ENCODE measurements at regions not wholly inside any gene's neighbourhood (a gene's known extent, or its start where the extent isn't known, plus 50 kb on each side); places are given as distances from the start of the nearest gene placed in this dataset.
A peak's percentile ranks its signal among the peaks of the same experiment; 100 is the strongest.

- no CpG with 5 or more reads among the region's 2 CpGs for WGBS, 2 donors (ENCODE audit: extremely low coverage in 2 of 2, insufficient read length in 2 of 2, insufficient replicate concordance in 1 of 2)
- no peak overlapping the region for H3K14ac ChIP-seq (ENCODE audit: low read length)
- H3K4me1 ChIP-seq (ENCODE audit: control insufficient read depth in 2 of 2, insufficient read depth in 1 of 2, low read depth in 1 of 2, low read length in 2 of 2): no peaks in the 10 kb centered on the region
- H4K8ac ChIP-seq (ENCODE audit: low read depth, low read length): no peak overlapping the region
- no peak overlapping the region for H3K9ac ChIP-seq (ENCODE audit: low read depth, low read length, poor library complexity)
- H2BK12ac ChIP-seq (ENCODE audit: low read length): no peak overlapping the region
- DNase-seq (ENCODE audit: low spot score): no peak
- H3K79me1 ChIP-seq (ENCODE audit: low read depth, low read length): no peaks in the 10 kb centered on the region
- no peak overlapping the region for H2BK120ac ChIP-seq (ENCODE audit: low read depth, low read length)
- no peak overlapping the region for H3K4ac ChIP-seq (ENCODE audit: low read length)
- H3K9me3 ChIP-seq (replicated peaks in 1 of 2; ENCODE audit: control insufficient read depth in 2 of 2, insufficient read depth in 1 of 2, low read depth in 1 of 2, low read length in 2 of 2): peaks cover 0 to 2% of the 10 kb centered on the region in 2 donors
- no peaks in the 10 kb centered on the region for H3K36me3 ChIP-seq (replicated peaks in 1 of 2; ENCODE audit: control insufficient read depth in 2 of 2, insufficient read depth in 2 of 2, low read length in 2 of 2)
- H3K23ac ChIP-seq (ENCODE audit: low read depth, low read length, poor library complexity): no peak overlapping the region
- H2BK15ac ChIP-seq (ENCODE audit: low read length): no peak overlapping the region
- no peak overlapping the region for H3K18ac ChIP-seq (ENCODE audit: low read length)
- no peak overlapping the region for H2AK5ac ChIP-seq (ENCODE audit: low read depth, low read length)
- no peaks in the 10 kb centered on the region for H3K27me3 ChIP-seq (ENCODE audit: control insufficient read depth in 3 of 3, insufficient read depth in 3 of 3, low read depth in 1 of 3, low read length in 3 of 3)
- H2AFZ ChIP-seq (ENCODE audit: low read length): no peak overlapping the region
- H3K4me2 ChIP-seq (ENCODE audit: insufficient read depth, low read length, poor library complexity, severe bottlenecking): no peak overlapping the region
- H3K4me3 ChIP-seq (ENCODE audit: low read length in 2 of 2): no peak overlapping the region
- no peak overlapping the region for H2BK5ac ChIP-seq (ENCODE audit: low read length)
- no peak overlapping the region for H4K91ac ChIP-seq (ENCODE audit: low read depth, low read length, poor library complexity)
- no peak overlapping the region for H3K27ac ChIP-seq (replicated peaks; ENCODE audit: low read length)
Observed at GRCh38 chr1:55751776-55752175, 536.6 kb upstream of the USP24 start.

GRCh38 chr1:55750628-55750995 is 535.4 kb upstream of the USP24 start:
- Histone ChIP-seq H3K36me3 (replicated peaks in 1 of 2; ENCODE audit: control insufficient read depth in 2 of 2, insufficient read depth in 2 of 2, low read length in 2 of 2) (no peaks in the 10 kb centered on the region), H3K4me1 (ENCODE audit: control insufficient read depth in 2 of 2, insufficient read depth in 1 of 2, low read depth in 1 of 2, low read length in 2 of 2) (no peaks in the 10 kb centered on the region), H4K8ac (ENCODE audit: low read depth, low read length) (no peak overlapping the region), H3K9me3 (replicated peaks in 1 of 2; ENCODE audit: control insufficient read depth in 2 of 2, insufficient read depth in 1 of 2, low read depth in 1 of 2, low read length in 2 of 2) (no peaks in the 10 kb centered on the region), H3K79me1 (ENCODE audit: low read depth, low read length) (no peaks in the 10 kb centered on the region), H3K4me3 (ENCODE audit: low read length in 2 of 2) (no peak overlapping the region), H2AFZ (ENCODE audit: low read length) (no peak overlapping the region), H2BK12ac (ENCODE audit: low read length) (no peak overlapping the region), H2AK5ac (ENCODE audit: low read depth, low read length) (no peak overlapping the region), H2BK15ac (ENCODE audit: low read length) (no peak overlapping the region), H3K27ac (replicated peaks; ENCODE audit: low read length) (no peak overlapping the region), H3K9ac (ENCODE audit: low read depth, low read length, poor library complexity) (no peak overlapping the region), H2BK120ac (ENCODE audit: low read depth, low read length) (no peak overlapping the region), H3K27me3 (ENCODE audit: control insufficient read depth in 3 of 3, insufficient read depth in 3 of 3, low read depth in 1 of 3, low read length in 3 of 3) (no peaks in the 10 kb centered on the region), H3K4ac (ENCODE audit: low read length) (no peak overlapping the region), H3K18ac (ENCODE audit: low read length) (no peak overlapping the region), H3K14ac (ENCODE audit: low read length) (no peak overlapping the region), H4K91ac (ENCODE audit: low read depth, low read length, poor library complexity) (no peak overlapping the region), H2BK5ac (ENCODE audit: low read length) (no peak overlapping the region), H3K4me2 (ENCODE audit: insufficient read depth, low read length, poor library complexity, severe bottlenecking) (no peak overlapping the region), H3K23ac (ENCODE audit: low read depth, low read length, poor library complexity) (no peak overlapping the region)
- no CpG with 5 or more reads among the region's 1 CpG for WGBS, 2 donors (ENCODE audit: extremely low coverage in 2 of 2, insufficient read length in 2 of 2, insufficient replicate concordance in 1 of 2)
- DNase-seq (ENCODE audit: low spot score): no peak

- no peak overlapping the region for H3K14ac ChIP-seq (ENCODE audit: low read length)
- H2AFZ ChIP-seq (ENCODE audit: low read length): no peak overlapping the region
- H3K23ac ChIP-seq (ENCODE audit: low read depth, low read length, poor library complexity): no peak overlapping the region
- H2BK5ac ChIP-seq (ENCODE audit: low read length): no peak overlapping the region
- no peak overlapping the region for H2BK120ac ChIP-seq (ENCODE audit: low read depth, low read length)
- H3K79me1 ChIP-seq (ENCODE audit: low read depth, low read length): no peaks in the 10 kb centered on the region
- peak overlapping the region; percentile 26 for H4K8ac ChIP-seq (ENCODE audit: low read depth, low read length)
- no peaks in the 10 kb centered on the region for H3K9me3 ChIP-seq (replicated peaks in 1 of 2; ENCODE audit: control insufficient read depth in 2 of 2, insufficient read depth in 1 of 2, low read depth in 1 of 2, low read length in 2 of 2)
- WGBS, 2 donors (ENCODE audit: extremely low coverage in 2 of 2, insufficient read length in 2 of 2, insufficient replicate concordance in 1 of 2): no CpG with 5 or more reads among the region's 6 CpGs
- no peak for DNase-seq (ENCODE audit: low spot score)
- no peak overlapping the region for H2AK5ac ChIP-seq (ENCODE audit: low read depth, low read length)
- no peak overlapping the region for H2BK12ac ChIP-seq (ENCODE audit: low read length)
- no peak overlapping the region for H3K27ac ChIP-seq (replicated peaks; ENCODE audit: low read length)
- no peak overlapping the region for H3K4me2 ChIP-seq (ENCODE audit: insufficient read depth, low read length, poor library complexity, severe bottlenecking)
- no peak overlapping the region for H4K91ac ChIP-seq (ENCODE audit: low read depth, low read length, poor library complexity)
- H3K4me3 ChIP-seq (ENCODE audit: low read length in 2 of 2): no peak overlapping the region
- H3K9ac ChIP-seq (ENCODE audit: low read depth, low read length, poor library complexity): no peak overlapping the region
- no peaks in the 10 kb centered on the region for H3K36me3 ChIP-seq (replicated peaks in 1 of 2; ENCODE audit: control insufficient read depth in 2 of 2, insufficient read depth in 2 of 2, low read length in 2 of 2)
- no peak overlapping the region for H2BK15ac ChIP-seq (ENCODE audit: low read length)
- no peak overlapping the region for H3K4ac ChIP-seq (ENCODE audit: low read length)
- no peak overlapping the region for H3K18ac ChIP-seq (ENCODE audit: low read length)
- no peaks in the 10 kb centered on the region for H3K4me1 ChIP-seq (ENCODE audit: control insufficient read depth in 2 of 2, insufficient read depth in 1 of 2, low read depth in 1 of 2, low read length in 2 of 2)
- no peaks in the 10 kb centered on the region for H3K27me3 ChIP-seq (ENCODE audit: control insufficient read depth in 3 of 3, insufficient read depth in 3 of 3, low read depth in 1 of 3, low read length in 3 of 3)
Observed at GRCh38 chr1:55749975-55750627, 534.9 kb upstream of the USP24 start.

DNA sequence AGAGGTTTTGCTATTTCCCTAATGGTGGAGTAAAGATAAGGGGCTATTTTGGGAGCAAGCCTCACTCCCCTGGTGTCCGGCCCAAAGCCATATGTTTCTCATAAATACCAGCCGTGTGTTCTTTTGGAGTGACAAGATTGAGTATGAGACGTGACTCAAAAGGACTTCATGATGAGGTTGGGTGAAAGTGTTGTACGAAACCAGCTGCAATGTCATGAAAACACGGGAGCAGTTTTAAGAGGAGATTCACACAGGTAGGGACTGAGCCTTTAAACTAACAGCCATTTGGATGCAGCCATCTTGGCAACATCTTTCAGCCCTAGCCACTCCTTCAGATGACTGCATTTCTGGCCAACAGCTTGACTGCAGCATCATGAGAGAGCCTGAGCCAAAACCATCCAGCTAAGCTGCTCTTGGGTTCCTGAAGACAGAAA is 532.3 kb upstream of the USP24 start:
- Histone ChIP-seq H3K36me3 (replicated peaks in 1 of 2; ENCODE audit: control insufficient read depth in 2 of 2, insufficient read depth in 2 of 2, low read length in 2 of 2) (no peaks in the 10 kb centered on the region), H3K4me3 (ENCODE audit: low read length in 2 of 2) (no peak overlapping the region), H3K9me3 (replicated peaks in 1 of 2; ENCODE audit: control insufficient read depth in 2 of 2, insufficient read depth in 1 of 2, low read depth in 1 of 2, low read length in 2 of 2) (no peaks in the 10 kb centered on the region), H3K18ac (ENCODE audit: low read length) (no peak overlapping the region), H4K91ac (ENCODE audit: low read depth, low read length, poor library complexity) (no peak overlapping the region), H3K9ac (ENCODE audit: low read depth, low read length, poor library complexity) (no peak overlapping the region), H3K27ac (replicated peaks; ENCODE audit: low read length) (no peak overlapping the region), H2AK5ac (ENCODE audit: low read depth, low read length) (no peak overlapping the region), H2AFZ (ENCODE audit: low read length) (no peak overlapping the region), H2BK15ac (ENCODE audit: low read length) (no peak overlapping the region), H3K23ac (ENCODE audit: low read depth, low read length, poor library complexity) (no peak overlapping the region), H4K8ac (ENCODE audit: low read depth, low read length) (no peak overlapping the region), H3K27me3 (ENCODE audit: control insufficient read depth in 3 of 3, insufficient read depth in 3 of 3, low read depth in 1 of 3, low read length in 3 of 3) (no peaks in the 10 kb centered on the region), H3K4me2 (ENCODE audit: insufficient read depth, low read length, poor library complexity, severe bottlenecking) (no peak overlapping the region), H3K4ac (ENCODE audit: low read length) (no peak overlapping the region), H3K4me1 (ENCODE audit: control insufficient read depth in 2 of 2, insufficient read depth in 1 of 2, low read depth in 1 of 2, low read length in 2 of 2) (no peaks in the 10 kb centered on the region), H2BK5ac (ENCODE audit: low read length) (no peak overlapping the region), H3K14ac (ENCODE audit: low read length) (no peak overlapping the region), H3K79me1 (ENCODE audit: low read depth, low read length) (no peaks in the 10 kb centered on the region), H2BK12ac (ENCODE audit: low read length) (no peak overlapping the region), H2BK120ac (ENCODE audit: low read depth, low read length) (no peak overlapping the region)
- WGBS, 2 donors (ENCODE audit: extremely low coverage in 2 of 2, insufficient read length in 2 of 2, insufficient replicate concordance in 1 of 2): no CpG with 5 or more reads among the region's 5 CpGs
- no peak for DNase-seq (ENCODE audit: low spot score)

Data from neuronal stem cell (in vitro differentiated cells).